Inferior parietal cortex (tissue), 1 donor: ENCODE measurements at regions not wholly inside any gene's neighbourhood (a gene's known extent, or its start where the extent isn't known, plus 50 kb on each side); places are given as distances from the start of the nearest gene placed in this dataset.

ENCODE experiments used
- DNase-seq: peaks from one replicate; pipeline ENCODE4 v3.0.0-alpha.2; 2016; ENCODE audit errors: extremely low spot score

- DNase-seq, result no peak
These were observed 64.7 kb downstream of the ARRDC4 start for GRCh38 chr15:98025237-98025636.

- DNase-seq, result no peak
These were observed 74.2 kb downstream of the ARRDC4 start for GRCh38 chr15:98034731-98035130.

GRCh38 chr15:98035134-98035533, 74.6 kb downstream of the ARRDC4 start:
- no peak for DNase-seq

- DNase-seq, result no peak
These were observed 75.1 kb downstream of the ARRDC4 start for GRCh38 chr15:98035577-98036010.

GRCh38 chr15:98039596-98039995, 79.1 kb downstream of the ARRDC4 start:
- no peak for DNase-seq

- no peak for DNase-seq
These were observed 79.6 kb downstream of the ARRDC4 start for GRCh38 chr15:98040146-98040545.

GRCh38 chr15:98043160-98044014, 82.9 kb downstream of the ARRDC4 start:
- peak; percentile 7 for DNase-seq

- no peak for DNase-seq
These were observed 91.2 kb downstream of the ARRDC4 start for GRCh38 chr15:98051734-98052133.

GRCh38 chr15:98057453-98057852, 97.0 kb downstream of the ARRDC4 start:
- no peak for DNase-seq

GRCh38 chr15:98062869-98063268, 102.4 kb downstream of the ARRDC4 start:
- DNase-seq, result no peak

- no peak for DNase-seq
These were observed 102.8 kb downstream of the ARRDC4 start for GRCh38 chr15:98063315-98063714.

- no peak for DNase-seq
These were observed 103.4 kb downstream of the ARRDC4 start for GRCh38 chr15:98063871-98064270.

GRCh38 chr15:98067339-98067738, 106.8 kb downstream of the ARRDC4 start:
- DNase-seq, result no peak

- DNase-seq, result no peak
These were observed 108.8 kb downstream of the ARRDC4 start for GRCh38 chr15:98069256-98069655.

GRCh38 chr15:98070137-98070536, 109.6 kb downstream of the ARRDC4 start:
- no peak for DNase-seq

GRCh38 chr15:98071786-98072185, 111.3 kb downstream of the ARRDC4 start:
- no peak for DNase-seq

- no peak for DNase-seq
These were observed 114.9 kb downstream of the ARRDC4 start for GRCh38 chr15:98075441-98075840.

- no peak for DNase-seq
These were observed 115.7 kb downstream of the ARRDC4 start for GRCh38 chr15:98076021-98076816.

- no peak for DNase-seq
These were observed 116.7 kb downstream of the ARRDC4 start for GRCh38 chr15:98077186-98077585.

- DNase-seq, result no peak
These were observed 120.3 kb downstream of the ARRDC4 start for GRCh38 chr15:98080791-98081190.

GRCh38 chr15:98083203-98083910, 122.9 kb downstream of the ARRDC4 start:
- no peak for DNase-seq

GRCh38 chr15:98085003-98085639, 124.6 kb downstream of the ARRDC4 start:
- DNase-seq, result peak; percentile 86
